ENCODE measurements at regions not wholly inside any gene's neighbourhood (a gene's known extent, or its start where the extent isn't known, plus 50 kb on each side); places are given as distances from the start of the nearest gene placed in this dataset.
"Not testable (repeated sequence)": the region's sequence is repeated elsewhere in the genome, so short reads cannot be mapped to it uniquely, and the experiment has no call there.

- Histone ChIP-seq H3K4me1 (no peaks in the 10 kb centered on the region), H3K4me3 (no peak overlapping the region), H3K27ac (no peak overlapping the region), H3K27me3 (no peaks in the 10 kb centered on the region), H3K9me3 (no peaks in the 10 kb centered on the region), H3K36me3 (no peaks in the 10 kb centered on the region)
- TF ChIP-seq POLR2AphosphoS5 (IDR thresholded peaks at IDR 0.05; ENCODE audit: insufficient read depth in 1 of 2, low read depth in 1 of 2) (no peak), CTCF (IDR thresholded peaks at IDR 0.05) (no peak), POLR2A (IDR thresholded peaks at IDR 0.05) (no peak)
- no peak for DNase-seq (ENCODE audit: extremely low spot score in 2 of 2)
- intact Hi-C loops (cut with DNase I) = no loop called here
These were observed 210.5 kb downstream of the SH3BGRL start for GRCh38 chrX:81412428-81412827.

- not testable (repeated sequence) for DNase-seq (ENCODE audit: extremely low spot score in 2 of 2); H3K36me3 ChIP-seq
These were observed 211.0 kb downstream of the SH3BGRL start for GRCh38 chrX:81412857-81413256.

GRCh38 chrX:81414630-81415029 lies 212.7 kb downstream of the SH3BGRL start:
- DNase-seq (ENCODE audit: extremely low spot score in 2 of 2) = no peak
- Histone ChIP-seq H3K4me3 (no peak overlapping the region), H3K4me1 (no peaks in the 10 kb centered on the region), H3K27me3 (no peaks in the 10 kb centered on the region), H3K9me3 (no peaks in the 10 kb centered on the region), H3K27ac (no peak overlapping the region), H3K36me3 (no peaks in the 10 kb centered on the region)
- intact Hi-C loops (cut with DNase I) = no loop called here
- TF ChIP-seq CTCF (IDR thresholded peaks at IDR 0.05) = no peak
- no peak for TF ChIP-seq POLR2AphosphoS5 (IDR thresholded peaks at IDR 0.05; ENCODE audit: insufficient read depth in 1 of 2, low read depth in 1 of 2)
- no peak for TF ChIP-seq POLR2A (IDR thresholded peaks at IDR 0.05)

More at GRCh38 chrX:81412857-81413256, 211.0 kb downstream of the SH3BGRL start:
- H3K9me3 ChIP-seq; H3K4me3 ChIP-seq; H3K27ac ChIP-seq; H3K4me1 ChIP-seq; H3K27me3 ChIP-seq; intact Hi-C loops (cut with DNase I): not testable (repeated sequence)

Measured in vagina (tissue), 2 donors.